ENCODE measurements at regions not wholly inside any gene's neighbourhood (a gene's known extent, or its start where the extent isn't known, plus 50 kb on each side); places are given as distances from the start of the nearest gene placed in this dataset.

GRCh38 chr1:24984800-24985522 lies 54.9 kb upstream of the RUNX3 start:
- DNase-seq (ENCODE audit: low read depth in 2 of 2) = no peak
- H4K20me1 ChIP-seq (ENCODE audit: control insufficient read depth, extremely low read depth, insufficient read depth, low read length) = no peaks in the 10 kb centered on the region
- H3K27ac ChIP-seq (ENCODE audit: insufficient read depth, low read length) = no peak overlapping the region
- no peak overlapping the region for H3K9ac ChIP-seq (ENCODE audit: insufficient read depth, low read length)
- H3K9me3 ChIP-seq (ENCODE audit: control insufficient read depth, insufficient read depth, low read depth, low read length) = no peaks in the 10 kb centered on the region
- no peaks in the 10 kb centered on the region for H3K79me2 ChIP-seq (ENCODE audit: control insufficient read depth, insufficient read depth, low read length)
- H3K4me3 ChIP-seq (replicated peaks in 1 of 4; ENCODE audit: control extremely low read depth in 1 of 4, insufficient read depth in 1 of 4, low read depth in 3 of 4, low read length in 4 of 4) = no peak overlapping the region
- H3K36me3 ChIP-seq (ENCODE audit: control insufficient read depth, insufficient read depth, low read length) = no peaks in the 10 kb centered on the region
- TF ChIP-seq CTCF (conservative IDR thresholded peaks at IDR 0.05 in 1 of 2, IDR thresholded peaks at IDR 0.05 in 1 of 2; ENCODE audit: low read depth in 1 of 2, low read length in 2 of 2) = no peak
- TF ChIP-seq EZH2 (IDR thresholded peaks at IDR 0.05; ENCODE audit: low read length, missing control alignments) = no peak
- H3K27me3 ChIP-seq (ENCODE audit: control insufficient read depth, insufficient read depth, low read length) = peaks cover 3% of the 10 kb centered on the region
- H2AFZ ChIP-seq (ENCODE audit: low read length) = no peak overlapping the region
- H3K4me2 ChIP-seq (ENCODE audit: extremely low read depth, insufficient read depth, low read length) = no peak overlapping the region
- H3K4me1 ChIP-seq (ENCODE audit: control insufficient read depth, extremely low read depth, insufficient read depth, low read length) = no peaks in the 10 kb centered on the region

- Histone ChIP-seq H3K9ac (ENCODE audit: insufficient read depth, low read length) (no peak overlapping the region), H3K9me3 (ENCODE audit: control insufficient read depth, insufficient read depth, low read depth, low read length) (no peaks in the 10 kb centered on the region), H3K27me3 (ENCODE audit: control insufficient read depth, insufficient read depth, low read length) (peaks cover 3% of the 10 kb centered on the region), H3K4me1 (ENCODE audit: control insufficient read depth, extremely low read depth, insufficient read depth, low read length) (no peaks in the 10 kb centered on the region), H3K4me2 (ENCODE audit: extremely low read depth, insufficient read depth, low read length) (no peak overlapping the region), H2AFZ (ENCODE audit: low read length) (no peak overlapping the region), H3K27ac (ENCODE audit: insufficient read depth, low read length) (no peak overlapping the region), H3K4me3 (replicated peaks in 1 of 4; ENCODE audit: control extremely low read depth in 1 of 4, insufficient read depth in 1 of 4, low read depth in 3 of 4, low read length in 4 of 4) (no peak overlapping the region), H3K36me3 (ENCODE audit: control insufficient read depth, insufficient read depth, low read length) (no peaks in the 10 kb centered on the region), H4K20me1 (ENCODE audit: control insufficient read depth, extremely low read depth, insufficient read depth, low read length) (no peaks in the 10 kb centered on the region), H3K79me2 (ENCODE audit: control insufficient read depth, insufficient read depth, low read length) (no peaks in the 10 kb centered on the region)
- DNase-seq (ENCODE audit: low read depth in 2 of 2) = no peak
- TF ChIP-seq EZH2 (IDR thresholded peaks at IDR 0.05; ENCODE audit: low read length, missing control alignments) (no peak), CTCF (conservative IDR thresholded peaks at IDR 0.05 in 1 of 2, IDR thresholded peaks at IDR 0.05 in 1 of 2; ENCODE audit: low read depth in 1 of 2, low read length in 2 of 2) (no peak)
Measured at GRCh38 chr1:24984300-24984699, 54.2 kb upstream of the RUNX3 start.

GRCh38 chr1:24983006-24983680 lies 53.1 kb upstream of the RUNX3 start:
- H3K4me3 ChIP-seq (replicated peaks in 1 of 4; ENCODE audit: control extremely low read depth in 1 of 4, insufficient read depth in 1 of 4, low read depth in 3 of 4, low read length in 4 of 4) = no peak overlapping the region
- H3K27ac ChIP-seq (ENCODE audit: insufficient read depth, low read length) = no peak overlapping the region
- H3K79me2 ChIP-seq (ENCODE audit: control insufficient read depth, insufficient read depth, low read length) = no peaks in the 10 kb centered on the region
- TF ChIP-seq EZH2 (IDR thresholded peaks at IDR 0.05; ENCODE audit: low read length, missing control alignments) (no peak), CTCF (conservative IDR thresholded peaks at IDR 0.05 in 1 of 2, IDR thresholded peaks at IDR 0.05 in 1 of 2; ENCODE audit: low read depth in 1 of 2, low read length in 2 of 2) (no peak)
- H3K36me3 ChIP-seq (ENCODE audit: control insufficient read depth, insufficient read depth, low read length) = no peaks in the 10 kb centered on the region
- no peaks in the 10 kb centered on the region for H4K20me1 ChIP-seq (ENCODE audit: control insufficient read depth, extremely low read depth, insufficient read depth, low read length)
- H3K4me1 ChIP-seq (ENCODE audit: control insufficient read depth, extremely low read depth, insufficient read depth, low read length) = no peaks in the 10 kb centered on the region
- H2AFZ ChIP-seq (ENCODE audit: low read length) = no peak overlapping the region
- H3K9ac ChIP-seq (ENCODE audit: insufficient read depth, low read length) = no peak overlapping the region
- H3K4me2 ChIP-seq (ENCODE audit: extremely low read depth, insufficient read depth, low read length) = no peak overlapping the region
- no peaks in the 10 kb centered on the region for H3K9me3 ChIP-seq (ENCODE audit: control insufficient read depth, insufficient read depth, low read depth, low read length)
- H3K27me3 ChIP-seq (ENCODE audit: control insufficient read depth, insufficient read depth, low read length) = peaks cover 3% of the 10 kb centered on the region
- no peak for DNase-seq (ENCODE audit: low read depth in 2 of 2)
